Skeletal muscle tissue (tissue), 3 donors: ENCODE measurements at regions not wholly inside any gene's neighbourhood (a gene's known extent, or its start where the extent isn't known, plus 50 kb on each side); places are given as distances from the start of the nearest gene placed in this dataset.

Experiments
- H3K27ac ChIP-seq: one replicate; pipeline ENCODE4 v1.7.0; 2013; ENCODE audit warnings: mild to moderate bottlenecking, low read depth, low read length, inconsistent platforms
- H3K27me3 ChIP-seq, 3 donors: one replicate each; pipeline ENCODE4 v1.7.0; 2013; ENCODE audit warnings: low read length in 3 of 3; ENCODE audit not compliant: control insufficient read depth in 3 of 3, insufficient read depth in 3 of 3
- H3K36me3 ChIP-seq, 3 donors: one replicate each; pipeline ENCODE4 v1.7.0; 2013; ENCODE audit warnings: low read length in 3 of 3; ENCODE audit not compliant: control insufficient read depth in 3 of 3, insufficient read depth in 3 of 3
- H3K4me1 ChIP-seq, 3 donors: one replicate each; pipeline ENCODE4 v1.7.0; 2013; ENCODE audit warnings: low read length in 3 of 3, mild to moderate bottlenecking in 3 of 3; ENCODE audit not compliant: control insufficient read depth in 3 of 3, insufficient read depth in 3 of 3
- H3K4me3 ChIP-seq, 3 donors: one replicate each; pipeline ENCODE4 v1.7.0; 2013; ENCODE audit warnings: low read length in 3 of 3
- H3K9ac ChIP-seq, 3 donors: one replicate each; pipeline ENCODE4 v1.7.0; 2013; ENCODE audit warnings: low read length in 3 of 3, mild to moderate bottlenecking in 3 of 3, moderate library complexity in 2 of 3, low read depth in 1 of 3
- H3K9me3 ChIP-seq, 3 donors: one replicate each; pipeline ENCODE4 v1.7.0; 2013; ENCODE audit warnings: low read length in 3 of 3; ENCODE audit not compliant: control insufficient read depth in 3 of 3
- donor health status: Osteomylitis.

DNA sequence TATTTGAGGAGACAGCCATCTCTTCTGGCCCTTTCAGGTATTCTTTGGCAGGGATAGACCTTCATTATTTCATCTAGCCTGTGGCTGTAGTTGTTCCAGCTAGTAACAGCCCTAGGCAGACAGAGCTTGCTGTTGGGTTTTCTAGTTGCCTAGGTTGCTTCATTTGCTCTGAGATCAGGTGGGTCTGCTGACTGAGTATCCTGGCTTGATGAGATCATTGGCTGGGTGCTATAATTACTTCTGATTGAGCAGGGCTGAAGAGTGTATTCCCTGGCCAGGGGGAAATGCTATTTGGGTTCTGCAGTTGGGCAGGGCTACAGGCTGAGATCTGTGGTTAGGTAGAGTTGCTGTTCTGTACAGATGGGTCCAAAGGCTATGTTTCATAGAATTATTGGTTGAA, 456.1 kb downstream of the PSAT1 start:
- no peaks in the 10 kb centered on the region for H3K36me3 ChIP-seq
- H3K9ac ChIP-seq: no peak overlapping the region
- H3K4me3 ChIP-seq: no peak overlapping the region
- no peak overlapping the region for H3K27ac ChIP-seq
- no peaks in the 10 kb centered on the region for H3K4me1 ChIP-seq
- H3K27me3 ChIP-seq: no peaks in the 10 kb centered on the region
- H3K9me3 ChIP-seq: no peaks in the 10 kb centered on the region

DNA sequence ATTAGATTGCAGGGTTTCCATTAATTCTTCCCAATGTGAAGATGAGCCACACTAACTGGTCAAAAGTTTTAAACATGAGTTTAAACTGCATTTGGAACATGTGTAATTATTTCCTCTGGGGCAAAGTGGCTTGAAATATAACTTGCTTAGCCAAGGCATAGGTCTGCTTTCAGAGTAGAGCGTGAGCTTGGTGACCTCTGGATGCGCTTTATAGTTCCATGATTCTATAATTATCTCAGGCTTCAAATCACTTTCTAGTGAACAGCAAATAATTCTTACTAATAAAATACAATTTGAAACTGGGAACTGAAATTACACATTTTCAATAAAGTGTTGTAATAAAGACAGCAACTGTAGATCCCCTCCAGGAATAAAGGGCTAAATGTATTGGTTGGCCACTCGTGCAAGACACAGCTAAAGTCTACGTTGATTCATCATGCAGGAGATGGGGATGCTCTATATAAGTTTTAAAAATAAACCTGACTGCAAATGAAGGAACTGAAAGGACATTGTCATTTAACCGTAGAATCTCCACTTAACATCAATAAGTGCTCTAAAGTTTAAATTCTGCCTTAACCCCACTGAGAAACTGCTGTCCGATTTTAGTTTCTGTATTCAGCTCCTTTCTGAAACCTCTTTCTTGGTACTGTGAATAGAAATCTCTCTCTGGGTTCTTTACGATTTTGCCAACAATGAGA, 460.0 kb downstream of the PSAT1 start:
- no peak overlapping the region for H3K27ac ChIP-seq
- H3K9ac ChIP-seq: no peak overlapping the region
- no peaks in the 10 kb centered on the region for H3K27me3 ChIP-seq
- H3K4me1 ChIP-seq: no peaks in the 10 kb centered on the region
- no peak overlapping the region for H3K4me3 ChIP-seq
- H3K36me3 ChIP-seq: no peaks in the 10 kb centered on the region
- no peaks in the 10 kb centered on the region for H3K9me3 ChIP-seq

DNA sequence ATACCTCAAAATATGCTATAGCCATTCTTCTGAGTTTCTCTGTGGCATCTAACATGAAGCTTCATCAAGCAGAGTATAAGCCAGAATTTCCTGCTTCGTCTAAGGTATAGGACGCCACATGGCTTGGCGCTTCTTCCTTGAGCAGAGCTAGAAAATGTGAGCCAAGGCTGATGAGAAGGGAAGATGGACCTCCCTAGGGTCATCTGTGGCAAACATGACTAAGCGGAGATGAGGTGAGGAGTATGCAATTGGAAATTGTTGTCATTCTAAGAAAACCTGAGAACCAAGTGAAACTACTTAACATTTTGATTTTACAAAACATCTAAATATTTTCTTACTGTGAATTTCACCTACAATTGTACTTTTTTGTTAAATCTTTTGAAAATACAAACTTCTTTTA, 466.5 kb downstream of the PSAT1 start:
- no peaks in the 10 kb centered on the region for H3K27me3 ChIP-seq
- no peaks in the 10 kb centered on the region for H3K4me1 ChIP-seq
- H3K9me3 ChIP-seq: no peaks in the 10 kb centered on the region
- no peak overlapping the region for H3K27ac ChIP-seq
- no peaks in the 10 kb centered on the region for H3K36me3 ChIP-seq
- no peak overlapping the region for H3K4me3 ChIP-seq
- no peak overlapping the region for H3K9ac ChIP-seq

DNA sequence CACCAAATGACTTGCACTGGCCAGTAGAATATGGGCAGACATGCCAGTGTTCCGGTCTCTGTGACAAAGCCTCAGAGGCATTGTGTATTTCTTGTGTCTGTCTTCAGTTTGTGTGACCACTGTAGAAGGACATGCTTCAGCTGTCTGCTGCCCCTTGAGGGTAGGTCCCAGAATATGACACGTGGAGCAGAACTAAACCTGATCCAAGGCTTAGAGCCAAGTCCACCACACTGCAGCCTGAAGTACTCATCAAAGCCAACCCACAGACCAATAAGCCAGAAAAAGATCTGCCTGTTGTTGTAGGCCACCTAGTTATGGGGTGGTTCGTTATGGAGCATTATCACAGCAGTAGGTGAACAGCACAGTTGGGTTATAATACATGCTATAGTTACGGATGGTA, 468.9 kb downstream of the PSAT1 start:
- no peaks in the 10 kb centered on the region for H3K36me3 ChIP-seq
- no peaks in the 10 kb centered on the region for H3K27me3 ChIP-seq
- no peak overlapping the region for H3K4me3 ChIP-seq
- no peaks in the 10 kb centered on the region for H3K9me3 ChIP-seq
- no peak overlapping the region for H3K27ac ChIP-seq
- H3K9ac ChIP-seq: no peak overlapping the region
- H3K4me1 ChIP-seq: no peaks in the 10 kb centered on the region

- Histone ChIP-seq H3K4me3 (no peak overlapping the region), H3K9ac (no peak overlapping the region), H3K9me3 (no peaks in the 10 kb centered on the region), H3K36me3 (no peaks in the 10 kb centered on the region), H3K4me1 (no peaks in the 10 kb centered on the region), H3K27me3 (no peaks in the 10 kb centered on the region), H3K27ac (no peak overlapping the region)
Observed at GRCh38 chr9:78767490-78767889, 470.6 kb downstream of the PSAT1 start.

DNA sequence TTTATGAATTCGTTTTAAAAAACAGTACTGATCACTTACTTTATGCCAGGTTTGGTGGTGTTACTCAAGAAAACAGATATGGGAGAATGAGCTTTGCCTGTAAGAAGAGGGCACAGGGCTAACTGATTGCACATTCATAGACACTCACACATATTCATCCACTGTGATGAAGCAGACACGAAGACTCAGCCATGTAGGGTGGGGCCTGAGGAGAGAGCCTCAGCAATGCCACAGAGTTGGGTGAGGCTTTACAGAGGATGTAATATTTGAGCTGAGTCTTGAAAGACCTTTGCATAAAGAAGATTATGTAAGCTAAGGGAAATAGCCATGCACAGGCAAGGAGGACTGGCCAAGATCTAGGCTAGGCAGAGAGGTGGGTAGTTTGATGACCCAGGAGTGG, 472.8 kb downstream of the PSAT1 start:
- no peaks in the 10 kb centered on the region for H3K27me3 ChIP-seq

GRCh38 chr9:78775211-78775610, 478.3 kb downstream of the PSAT1 start:
- Histone ChIP-seq H3K27me3 (no peaks in the 10 kb centered on the region), H3K4me1 (no peaks in the 10 kb centered on the region), H3K9ac (no peak overlapping the region), H3K36me3 (no peaks in the 10 kb centered on the region), H3K9me3 (no peaks in the 10 kb centered on the region), H3K27ac (no peak overlapping the region), H3K4me3 (peak overlapping the region in 1 of 3 donors; percentile 14)

More for the DNA sequence above, 472.8 kb downstream of the PSAT1 start:
- Histone ChIP-seq H3K4me3 (no peak overlapping the region), H3K9me3 (no peaks in the 10 kb centered on the region), H3K4me1 (no peaks in the 10 kb centered on the region), H3K9ac (no peak overlapping the region), H3K27ac (no peak overlapping the region), H3K36me3 (no peaks in the 10 kb centered on the region)

DNA sequence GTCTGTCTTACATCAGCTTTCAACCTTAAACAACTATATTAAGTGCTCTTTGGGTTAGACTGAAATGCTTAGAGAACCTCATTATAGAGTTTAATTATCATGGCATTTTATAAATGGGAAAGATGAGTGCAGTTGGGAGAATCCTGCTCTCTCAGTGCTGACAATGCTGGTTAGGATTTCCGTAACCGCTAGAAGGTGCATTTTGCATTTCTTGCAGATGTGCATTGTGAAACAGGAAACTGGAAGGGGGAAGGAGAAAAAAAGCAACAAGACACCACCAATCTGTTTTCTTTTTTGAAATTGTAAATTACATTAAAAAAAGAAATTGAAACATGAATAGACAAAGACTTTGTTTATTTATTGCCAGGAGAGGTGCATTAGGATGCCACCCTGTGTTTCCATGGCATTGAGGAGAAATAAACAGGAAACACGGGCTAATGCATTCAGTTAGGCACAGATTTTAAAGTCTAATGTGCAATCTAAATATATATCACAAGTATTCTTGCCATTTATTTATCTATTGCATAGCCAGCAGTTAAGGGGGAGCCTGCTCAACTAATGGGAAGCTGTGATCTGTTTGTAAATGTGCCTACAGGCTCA, 478.9 kb downstream of the PSAT1 start:
- Histone ChIP-seq H3K9me3 (no peaks in the 10 kb centered on the region), H3K9ac (no peak overlapping the region), H3K4me1 (no peaks in the 10 kb centered on the region), H3K36me3 (no peaks in the 10 kb centered on the region), H3K4me3 (no peak overlapping the region), H3K27ac (no peak overlapping the region), H3K27me3 (no peaks in the 10 kb centered on the region)

DNA sequence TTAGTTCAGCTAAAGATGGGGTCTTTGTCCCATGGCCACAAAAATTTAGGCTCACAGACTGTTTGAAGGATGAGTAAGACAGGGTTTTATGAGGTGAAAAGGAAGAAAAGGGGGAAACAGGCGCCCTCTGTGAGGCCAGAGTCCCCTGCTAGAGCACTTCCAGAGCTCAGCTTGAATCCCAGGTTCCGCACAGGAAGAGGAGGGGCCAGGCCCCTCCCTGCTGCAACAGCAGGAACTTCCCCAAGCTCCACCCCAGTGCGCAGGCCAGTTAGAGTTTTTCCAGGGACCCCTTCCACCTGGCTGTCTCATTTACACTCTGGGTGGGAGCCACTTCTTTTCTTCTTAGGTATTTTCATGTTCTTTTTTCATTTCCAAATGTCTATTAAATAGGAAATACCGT, 480.8 kb downstream of the PSAT1 start:
- Histone ChIP-seq H3K4me1 (no peaks in the 10 kb centered on the region), H3K4me3 (no peak overlapping the region), H3K36me3 (no peaks in the 10 kb centered on the region), H3K9ac (no peak overlapping the region), H3K27me3 (no peaks in the 10 kb centered on the region), H3K9me3 (no peaks in the 10 kb centered on the region), H3K27ac (no peak overlapping the region)

- Histone ChIP-seq H3K9ac (no peak overlapping the region), H3K27ac (no peak overlapping the region)
Observed at GRCh38 chr9:78778318-78778717, 481.4 kb downstream of the PSAT1 start.

More at GRCh38 chr9:78778318-78778717, 481.4 kb downstream of the PSAT1 start:
- no peaks in the 10 kb centered on the region for H3K27me3 ChIP-seq
- no peaks in the 10 kb centered on the region for H3K36me3 ChIP-seq
- no peaks in the 10 kb centered on the region for H3K4me1 ChIP-seq
- H3K9me3 ChIP-seq: no peaks in the 10 kb centered on the region
- H3K4me3 ChIP-seq: no peak overlapping the region
